Aorta (tissue), 5 donors: ENCODE measurements at regions not wholly inside any gene's neighbourhood (a gene's known extent, or its start where the extent isn't known, plus 50 kb on each side); places are given as distances from the start of the nearest gene placed in this dataset.

Experiments
- ATAC-seq: fragments of 200-7000 bp; cut with Tn5 transposase; one replicate; pipeline ENCODE4 v1.9.1; 2022; ENCODE audit warnings: moderate library complexity; ENCODE audit not compliant: low FRiP score
- DNase-seq, 2 donors: peaks; one replicate each; pipeline ENCODE4 v3.0.0-alpha.2; 2020
- H3K27ac ChIP-seq, 2 donors: one replicate each; pipeline ENCODE4 v1.5.1; 2013; ENCODE audit warnings: low read length in 2 of 2, mild to moderate bottlenecking in 2 of 2, moderate library complexity in 2 of 2, control low read depth in 1 of 2, inconsistent platforms in 1 of 2, low read depth in 1 of 2
- H3K27me3 ChIP-seq, 2 donors: one replicate each; pipeline ENCODE4 v1.6.1; 2013; ENCODE audit warnings: control low read depth in 1 of 2, low read length in 1 of 2, mild to moderate bottlenecking in 1 of 2, moderate library complexity in 1 of 2; ENCODE audit not compliant: insufficient read depth in 2 of 2, control insufficient read depth in 1 of 2
- H3K36me3 ChIP-seq, 2 donors: one replicate each; pipeline ENCODE4 v1.6.1; 2013; ENCODE audit warnings: control low read depth in 1 of 2, low read length in 1 of 2, mild to moderate bottlenecking in 1 of 2; ENCODE audit not compliant: insufficient read depth in 2 of 2, control insufficient read depth in 1 of 2
- H3K4me1 ChIP-seq, 2 donors: one replicate each; pipeline ENCODE4 v1.6.1; 2013; ENCODE audit warnings: low read length in 2 of 2, control low read depth in 1 of 2, mild to moderate bottlenecking in 1 of 2, moderate library complexity in 1 of 2; ENCODE audit not compliant: insufficient read depth in 2 of 2, control insufficient read depth in 1 of 2
- H3K4me3 ChIP-seq, 2 donors: one replicate each; pipeline ENCODE4 v1.5.1; 2013; ENCODE audit warnings: low read length in 2 of 2, control low read depth in 1 of 2, mild to moderate bottlenecking in 1 of 2
- H3K9me3 ChIP-seq: one replicate; pipeline ENCODE4 v1.6.1; 2013; ENCODE audit warnings: mild to moderate bottlenecking, low read length; ENCODE audit not compliant: control insufficient read depth
- WGBS, 2 donors: extraction: QIAGEN DNeasy Blood & Tissue Kit; methylation state at CpG; one replicate each; pipeline ENCODE4 v1.1.7; 2013; 5-methylcytosine and 5-hydroxymethylcytosine counted together
- intact Hi-C, 2 donors: fragments of 100-400 bp; cut with DNase I; formaldehyde crosslinking; loops; one replicate each; pipeline versions ENCODE4 v1.14.2 to v1.15.0; 2022
- donor health status: healthy with polysubstance abuse.
- donor health status: Bipolar disorder and iron deficiency.
- donor health status: DM: no; HTN: no; CAD: no.
- donor health status: DM: no; HTN: no; CAD: no.
- donor health status: DM: yes; HTN: yes; CAD: no.

DNA sequence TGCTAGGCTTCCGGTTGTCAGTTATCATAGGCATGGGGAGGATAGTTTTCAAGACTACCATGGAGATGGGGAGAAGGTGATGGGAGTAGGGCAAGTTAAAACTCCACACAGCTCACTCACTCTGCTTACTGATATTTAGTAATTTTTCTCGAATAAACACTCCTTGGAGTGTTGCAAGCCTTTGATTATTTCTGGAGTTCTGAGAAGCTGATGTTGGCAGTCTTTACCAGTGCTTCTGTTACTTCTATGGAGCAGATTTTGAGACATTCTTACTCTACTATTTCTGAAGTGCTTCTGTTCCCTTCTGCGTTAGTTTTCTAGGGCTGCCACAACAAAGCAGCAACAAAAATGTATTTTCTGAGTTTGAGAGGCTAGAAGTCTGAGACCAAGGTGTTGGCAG lies 104.4 kb downstream of the CH25H start:
- intact Hi-C loops: no loop called here
- no peak for DNase-seq

GRCh38 chr10:89101943-89102342 lies 105.2 kb downstream of the CH25H start:
- H3K4me1 ChIP-seq: no peaks in the 10 kb centered on the region
- no peaks in the 10 kb centered on the region for H3K36me3 ChIP-seq
- no peaks in the 10 kb centered on the region for H3K27me3 ChIP-seq
- intact Hi-C loops: no loop called here
- ATAC-seq (no peak), DNase-seq (no peak)
- 71 to 76% methylated on average over 4 of the region's 4 CpGs for WGBS, 2 donors
- no peaks in the 10 kb centered on the region for H3K9me3 ChIP-seq
- no peak overlapping the region for H3K4me3 ChIP-seq
- no peak overlapping the region for H3K27ac ChIP-seq

More for the DNA sequence above, 104.4 kb downstream of the CH25H start:
- Histone ChIP-seq H3K27ac (no peak overlapping the region), H3K4me3 (no peak overlapping the region), H3K4me1 (no peaks in the 10 kb centered on the region), H3K36me3 (no peaks in the 10 kb centered on the region), H3K27me3 (no peaks in the 10 kb centered on the region), H3K9me3 (no peaks in the 10 kb centered on the region)
- 64 to 76% methylated on average over 3 of the region's 3 CpGs for WGBS, 2 donors
- no peak for ATAC-seq

DNA sequence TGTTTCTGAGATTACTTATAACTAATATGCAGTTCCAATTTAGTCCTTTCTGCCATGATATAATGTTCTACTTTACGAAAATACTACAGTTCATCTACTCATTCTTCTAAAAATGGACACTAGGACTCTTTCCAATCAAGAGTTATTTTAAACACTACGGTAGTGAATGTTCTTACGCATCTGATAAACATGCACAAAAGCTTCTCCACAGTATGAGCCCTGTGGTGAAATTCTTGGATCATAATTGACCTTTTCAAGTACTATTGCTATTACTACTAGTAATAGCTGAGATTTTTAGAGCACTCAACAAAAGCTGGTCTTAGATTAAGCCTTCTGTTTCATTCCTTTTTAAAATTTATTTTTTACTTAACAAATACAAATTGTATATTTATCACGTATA lies 106.4 kb downstream of the CH25H start:
- no peak overlapping the region for H3K27ac ChIP-seq
- intact Hi-C loops: no loop called here
- DNase-seq (no peak), ATAC-seq (no peak)
- no peaks in the 10 kb centered on the region for H3K4me1 ChIP-seq
- no peak overlapping the region for H3K4me3 ChIP-seq
- WGBS, 2 donors: 34 to 42% methylated on average over 4 of the region's 4 CpGs
- no peaks in the 10 kb centered on the region for H3K9me3 ChIP-seq
- no peaks in the 10 kb centered on the region for H3K36me3 ChIP-seq
- H3K27me3 ChIP-seq: no peaks in the 10 kb centered on the region

GRCh38 chr10:89097226-89097625 lies 106.6 kb downstream of the FAS start:
- no peaks in the 10 kb centered on the region for H3K27me3 ChIP-seq
- no peak for DNase-seq
- intact Hi-C loops: no loop called here
- no peaks in the 10 kb centered on the region for H3K36me3 ChIP-seq
- H3K4me3 ChIP-seq: no peak overlapping the region
- H3K9me3 ChIP-seq: no peaks in the 10 kb centered on the region
- no peak overlapping the region for H3K27ac ChIP-seq
- 83 to 87% methylated on average over 2 of the region's 2 CpGs for WGBS, 2 donors
- H3K4me1 ChIP-seq: no peaks in the 10 kb centered on the region
- no peak for ATAC-seq

DNA sequence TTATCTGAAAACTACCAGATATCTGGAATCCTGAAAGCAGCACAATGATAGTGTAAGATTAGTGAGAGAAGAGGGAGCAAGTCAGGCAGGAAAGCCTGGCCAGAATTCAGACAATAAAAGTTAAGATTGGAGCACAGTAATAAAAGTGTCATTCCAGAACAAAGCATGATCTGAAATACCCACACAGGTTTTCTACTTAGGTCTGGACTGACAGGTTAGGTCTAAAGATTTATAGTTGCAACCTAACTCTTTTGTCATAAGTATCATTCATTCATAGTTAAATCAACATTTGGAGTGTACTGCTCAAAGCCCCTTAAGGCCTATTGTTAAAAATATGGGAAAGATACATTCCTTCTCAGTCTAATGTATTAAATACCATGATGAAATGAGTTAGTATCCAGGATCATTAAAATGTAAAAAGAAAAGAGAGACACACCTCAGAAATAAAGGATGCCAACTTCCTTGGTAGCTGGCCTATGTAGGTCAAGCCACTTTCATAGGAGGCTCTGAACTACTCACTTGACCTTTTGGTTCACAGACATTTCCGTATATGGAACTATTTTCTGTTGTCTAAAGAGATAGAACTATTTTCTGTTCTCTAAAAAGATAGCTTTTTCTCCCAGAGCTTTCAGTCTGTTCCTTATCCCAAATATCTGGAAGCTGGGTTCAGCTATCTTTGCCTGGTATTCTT lies 105.2 kb downstream of the FAS start:
- H3K36me3 ChIP-seq: no peaks in the 10 kb centered on the region

GRCh38 chr10:89093728-89094127 lies 103.1 kb downstream of the FAS start:
- DNase-seq (no peak), ATAC-seq (no peak)
- Histone ChIP-seq H3K27ac (no peak overlapping the region), H3K4me1 (no peaks in the 10 kb centered on the region), H3K27me3 (no peaks in the 10 kb centered on the region), H3K36me3 (no peaks in the 10 kb centered on the region), H3K9me3 (no peaks in the 10 kb centered on the region), H3K4me3 (no peak overlapping the region)
- intact Hi-C loops: no loop called here
- WGBS, 2 donors: 65 to 72% methylated on average over 3 of the region's 3 CpGs

More for the DNA sequence above, 105.2 kb downstream of the FAS start:
- WGBS, 2 donors: 85 to 90% methylated on average over 1 of the region's 1 CpG
- no peaks in the 10 kb centered on the region for H3K9me3 ChIP-seq
- ATAC-seq (no peak), DNase-seq (no peak)
- no peak overlapping the region for H3K4me3 ChIP-seq
- intact Hi-C loops: no loop called here
- no peak overlapping the region for H3K27ac ChIP-seq
- H3K4me1 ChIP-seq: no peaks in the 10 kb centered on the region
- H3K27me3 ChIP-seq: no peaks in the 10 kb centered on the region

GRCh38 chr10:89092981-89093380 lies 102.4 kb downstream of the FAS start:
- no peak overlapping the region for H3K27ac ChIP-seq
- H3K4me1 ChIP-seq: no peaks in the 10 kb centered on the region
- intact Hi-C loops: no loop called here
- H3K9me3 ChIP-seq: no peaks in the 10 kb centered on the region
- no peak for ATAC-seq
- no peak overlapping the region for H3K4me3 ChIP-seq
- H3K27me3 ChIP-seq: no peaks in the 10 kb centered on the region
- WGBS, 2 donors: 84 to 85% methylated on average over 4 of the region's 4 CpGs
- no peaks in the 10 kb centered on the region for H3K36me3 ChIP-seq
- DNase-seq: no peak

DNA sequence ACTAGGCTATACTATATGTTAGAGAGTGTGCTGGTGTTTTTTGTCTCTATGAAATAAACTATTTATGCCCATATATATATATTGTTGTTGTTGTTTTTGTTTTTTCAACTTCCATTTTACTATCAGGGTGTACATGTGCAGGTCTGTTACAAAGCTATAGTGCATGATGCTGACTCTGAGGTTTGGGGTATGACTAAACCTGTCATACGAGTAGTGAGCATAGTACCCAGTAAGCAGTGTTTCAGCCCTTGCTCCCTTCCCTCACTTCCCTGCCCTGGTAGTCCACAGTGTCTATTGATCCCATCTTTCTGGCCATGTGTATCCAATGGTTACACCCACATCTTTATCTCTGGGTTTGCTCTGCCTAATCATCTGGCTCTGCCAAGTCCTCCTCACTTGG lies 101.8 kb downstream of the FAS start:
- H3K36me3 ChIP-seq: no peaks in the 10 kb centered on the region
- intact Hi-C loops: no loop called here
- no peak overlapping the region for H3K27ac ChIP-seq
- 75 to 96% methylated on average over 1 of the region's 1 CpG for WGBS, 2 donors
- no peaks in the 10 kb centered on the region for H3K27me3 ChIP-seq
- H3K9me3 ChIP-seq: no peaks in the 10 kb centered on the region
- H3K4me1 ChIP-seq: no peaks in the 10 kb centered on the region
- DNase-seq: no peak
- H3K4me3 ChIP-seq: no peak overlapping the region
- ATAC-seq: no peak

- intact Hi-C loops: no loop called here
- 46 to 50% methylated on average over 3 of the region's 3 CpGs for WGBS, 2 donors
- no peaks in the 10 kb centered on the region for H3K9me3 ChIP-seq
- no peaks in the 10 kb centered on the region for H3K4me1 ChIP-seq
- no peak overlapping the region for H3K27ac ChIP-seq
- ATAC-seq (no peak), DNase-seq (no peak)
- no peak overlapping the region for H3K4me3 ChIP-seq
- H3K27me3 ChIP-seq: no peaks in the 10 kb centered on the region
- no peaks in the 10 kb centered on the region for H3K36me3 ChIP-seq
Measured at GRCh38 chr10:89091496-89091895, 100.9 kb downstream of the FAS start.
